BJ (cell line): ENCODE measurements at regions not wholly inside any gene's neighbourhood (a gene's known extent, or its start where the extent isn't known, plus 50 kb on each side); places are given as distances from the start of the nearest gene placed in this dataset.

ENCODE experiments used
- CTCF ChIA-PET: fragments of 350-600 bp; formaldehyde crosslinking; extraction: SDS; loops from one replicate; lab custom pipeline; 2021; ENCODE audit warnings: antibody characterized with exemption, inconsistent platforms; lab: Yijun Ruan, JAX
- POLR2A ChIA-PET: fragments of 300-600 bp; sonication (Branson Sonifier 250); formaldehyde crosslinking; extraction: SDS; loops from one replicate; lab custom pipeline; 2021; ENCODE audit warnings: antibody characterized with exemption; lab: Charles Lee
- DNase-seq: peaks from one replicate; pipeline ENCODE4 v3.0.0-alpha.2; 2011; ENCODE audit warnings: low read depth
- H3K27me3 ChIP-seq: 2 replicates; pipeline ENCODE4 v1.6.0; 2011; ENCODE audit warnings: low read length; ENCODE audit not compliant: control insufficient read depth, insufficient read depth
- H3K36me3 ChIP-seq: 2 replicates; pipeline ENCODE4 v1.5.1; 2011; ENCODE audit warnings: low read length; ENCODE audit not compliant: control insufficient read depth, insufficient read depth
- H3K4me3 ChIP-seq: 2 replicates; pipeline ENCODE4 v1.5.1; 2011; ENCODE audit warnings: low read depth, mild to moderate bottlenecking, control low read depth, low read length
- CTCF ChIP-seq: IDR thresholded peaks from 2 replicates; pipeline ENCODE4 v1.5.1; 2011; ENCODE audit warnings: low read depth, mild to moderate bottlenecking, control low read depth, inconsistent platforms, low read length, moderate library complexity; ENCODE audit not compliant: insufficient read depth

GRCh38 chr14:85878874-85879273, 348.9 kb downstream of the FLRT2 start:
- H3K4me3 ChIP-seq: no peak overlapping the region
- POLR2A ChIA-PET: no interaction called here
- no peak for TF ChIP-seq CTCF
- DNase-seq: no peak
- CTCF ChIA-PET: no interaction called here
- no peaks in the 10 kb centered on the region for H3K36me3 ChIP-seq
- no peaks in the 10 kb centered on the region for H3K27me3 ChIP-seq

GRCh38 chr14:85873006-85873405, 343.1 kb downstream of the FLRT2 start:
- no peak for TF ChIP-seq CTCF
- H3K36me3 ChIP-seq: no peaks in the 10 kb centered on the region
- no peak for DNase-seq
- POLR2A ChIA-PET: no interaction called here
- CTCF ChIA-PET: no interaction called here
- no peak overlapping the region for H3K4me3 ChIP-seq
- H3K27me3 ChIP-seq: no peaks in the 10 kb centered on the region

GRCh38 chr14:85867450-85867849, 337.5 kb downstream of the FLRT2 start:
- H3K4me3 ChIP-seq: no peak overlapping the region
- POLR2A ChIA-PET: no interaction called here
- no peak for DNase-seq
- no peaks in the 10 kb centered on the region for H3K27me3 ChIP-seq
- CTCF ChIA-PET: no interaction called here
- no peak for TF ChIP-seq CTCF
- H3K36me3 ChIP-seq: no peaks in the 10 kb centered on the region

- Histone ChIP-seq H3K27me3 (no peaks in the 10 kb centered on the region), H3K36me3 (no peaks in the 10 kb centered on the region), H3K4me3 (no peak overlapping the region)
- ChIA-PET POLR2A (no interaction called here), CTCF (no interaction called here)
- TF ChIP-seq CTCF: no peak
- DNase-seq: no peak
Measured at GRCh38 chr14:85865701-85866100, 335.8 kb downstream of the FLRT2 start.

GRCh38 chr14:85858634-85859033, 328.7 kb downstream of the FLRT2 start:
- Histone ChIP-seq H3K36me3 (no peaks in the 10 kb centered on the region), H3K4me3 (no peak overlapping the region), H3K27me3 (no peaks in the 10 kb centered on the region)
- CTCF ChIA-PET: interaction anchor here (1.2 kb wide), 1 partner anchor 12 kb away, joined by 3 read pairs; no protein-coding TSS in a partner anchor
- no peak for TF ChIP-seq CTCF
- POLR2A ChIA-PET: no interaction called here
- no peak for DNase-seq
